ENCODE measurements at regions not wholly inside any gene's neighbourhood (a gene's known extent, or its start where the extent isn't known, plus 50 kb on each side); places are given as distances from the start of the nearest gene placed in this dataset.
"Not testable (repeated sequence)": the region's sequence is repeated elsewhere in the genome, so short reads cannot be mapped to it uniquely, and the experiment has no call there.

- peak; percentile 67 to 92 for DNase-seq
Observed at GRCh38 chr15:47887241-47887800, 170.0 kb downstream of the SEMA6D start.

- no peak for DNase-seq
Observed at GRCh38 chr15:47888385-47889100, 171.2 kb downstream of the SEMA6D start.

GRCh38 chr15:47890397-47891150 is 173.3 kb downstream of the SEMA6D start:
- no peak for DNase-seq

GRCh38 chr15:47897525-47897924 is 180.2 kb downstream of the SEMA6D start:
- DNase-seq = no peak

- DNase-seq = no peak
Observed at GRCh38 chr15:47900751-47901150, 183.4 kb downstream of the SEMA6D start.

- DNase-seq = no peak
Observed at GRCh38 chr15:47903368-47903767, 186.1 kb downstream of the SEMA6D start.

- no peak for DNase-seq
Observed at GRCh38 chr15:47908486-47908885, 191.2 kb downstream of the SEMA6D start.

- DNase-seq = no peak
Observed at GRCh38 chr15:47908950-47909670, 191.8 kb downstream of the SEMA6D start.

GRCh38 chr15:47912910-47913309 is 195.6 kb downstream of the SEMA6D start:
- not testable (repeated sequence) for DNase-seq

- no peak for DNase-seq
Observed at GRCh38 chr15:47917881-47918280, 200.6 kb downstream of the SEMA6D start.

GRCh38 chr15:47918877-47919276 is 201.6 kb downstream of the SEMA6D start:
- DNase-seq = no peak

- no peak for DNase-seq
Observed at GRCh38 chr15:47924381-47924780, 196.4 kb upstream of the SLC24A5 start.

GRCh38 chr15:47929138-47929803 is 191.5 kb upstream of the SLC24A5 start:
- peak in 1 of 2 experiments; percentile 11 for DNase-seq

- DNase-seq = no peak
Observed at GRCh38 chr15:47932261-47932660, 188.5 kb upstream of the SLC24A5 start.

- no peak for DNase-seq
Observed at GRCh38 chr15:47932951-47933641, 187.7 kb upstream of the SLC24A5 start.

- DNase-seq = no peak
Observed at GRCh38 chr15:47933865-47934264, 186.9 kb upstream of the SLC24A5 start.

- no peak for DNase-seq
Observed at GRCh38 chr15:47934342-47934741, 186.4 kb upstream of the SLC24A5 start.

GRCh38 chr15:47937834-47938233 is 183.0 kb upstream of the SLC24A5 start:
- DNase-seq = no peak

- no peak for DNase-seq
Observed at GRCh38 chr15:47944637-47945288, 176.0 kb upstream of the SLC24A5 start.

GRCh38 chr15:47945872-47946650 is 174.7 kb upstream of the SLC24A5 start:
- DNase-seq = peak; percentile 13 to 68

GRCh38 chr15:47949815-47950214 is 171.0 kb upstream of the SLC24A5 start:
- no peak for DNase-seq

Data from NCI-H187 (cell line).